GM10266 (cell line): ENCODE measurements at regions not wholly inside any gene's neighbourhood (a gene's known extent, or its start where the extent isn't known, plus 50 kb on each side); places are given as distances from the start of the nearest gene placed in this dataset.

Experiments
- DNase-seq: peaks from one replicate; pipeline ENCODE4 v3.0.0; 2012; ENCODE audit errors: extremely low spot score
- TF ChIP-seq, protein P1 (sequence below): IDR thresholded peaks from 2 replicates; pipeline ENCODE4 v1.5.1; 2012; ENCODE audit warnings: mild to moderate bottlenecking, low read depth; ENCODE audit not compliant: control insufficient read depth, insufficient read depth; ENCODE audit errors: missing control alignments

DNA sequence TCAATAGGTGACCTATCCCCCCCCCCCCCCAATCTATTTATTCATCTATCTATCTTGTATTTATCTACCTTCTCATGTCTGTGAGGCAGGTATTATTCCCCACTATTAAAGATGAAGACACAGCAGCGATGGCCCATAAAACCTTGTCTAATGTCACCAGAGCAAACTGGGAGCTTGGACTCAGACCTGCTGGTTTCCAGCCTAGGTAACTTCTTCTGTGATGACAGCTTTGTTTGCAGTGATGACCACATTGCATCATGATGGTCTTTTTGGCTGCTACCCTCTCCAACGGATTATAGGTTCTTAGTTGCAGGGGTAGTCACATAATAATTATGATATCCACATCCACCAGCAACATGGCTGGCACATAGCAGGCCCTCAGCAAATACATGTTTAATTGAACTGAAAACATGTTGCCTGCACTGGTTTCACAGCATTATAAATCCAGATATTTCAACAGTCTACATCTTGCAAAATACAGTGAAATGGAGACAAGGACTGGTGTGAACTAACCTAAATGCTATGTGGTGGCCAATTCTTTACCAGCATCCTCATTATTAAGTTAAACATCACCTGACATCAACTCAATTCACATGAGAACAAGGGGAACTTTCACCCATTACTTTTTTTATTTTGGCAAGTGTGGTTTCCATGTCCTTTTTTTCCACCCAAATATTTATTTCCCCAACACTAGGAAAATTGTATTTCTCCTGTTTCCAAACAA lies 712.5 kb upstream of the NRSN1 start:
- TF ChIP-seq, protein P1, sequence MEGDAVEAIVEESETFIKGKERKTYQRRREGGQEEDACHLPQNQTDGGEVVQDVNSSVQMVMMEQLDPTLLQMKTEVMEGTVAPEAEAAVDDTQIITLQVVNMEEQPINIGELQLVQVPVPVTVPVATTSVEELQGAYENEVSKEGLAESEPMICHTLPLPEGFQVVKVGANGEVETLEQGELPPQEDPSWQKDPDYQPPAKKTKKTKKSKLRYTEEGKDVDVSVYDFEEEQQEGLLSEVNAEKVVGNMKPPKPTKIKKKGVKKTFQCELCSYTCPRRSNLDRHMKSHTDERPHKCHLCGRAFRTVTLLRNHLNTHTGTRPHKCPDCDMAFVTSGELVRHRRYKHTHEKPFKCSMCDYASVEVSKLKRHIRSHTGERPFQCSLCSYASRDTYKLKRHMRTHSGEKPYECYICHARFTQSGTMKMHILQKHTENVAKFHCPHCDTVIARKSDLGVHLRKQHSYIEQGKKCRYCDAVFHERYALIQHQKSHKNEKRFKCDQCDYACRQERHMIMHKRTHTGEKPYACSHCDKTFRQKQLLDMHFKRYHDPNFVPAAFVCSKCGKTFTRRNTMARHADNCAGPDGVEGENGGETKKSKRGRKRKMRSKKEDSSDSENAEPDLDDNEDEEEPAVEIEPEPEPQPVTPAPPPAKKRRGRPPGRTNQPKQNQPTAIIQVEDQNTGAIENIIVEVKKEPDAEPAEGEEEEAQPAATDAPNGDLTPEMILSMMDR, result no peak
- DNase-seq, result no peak

DNA sequence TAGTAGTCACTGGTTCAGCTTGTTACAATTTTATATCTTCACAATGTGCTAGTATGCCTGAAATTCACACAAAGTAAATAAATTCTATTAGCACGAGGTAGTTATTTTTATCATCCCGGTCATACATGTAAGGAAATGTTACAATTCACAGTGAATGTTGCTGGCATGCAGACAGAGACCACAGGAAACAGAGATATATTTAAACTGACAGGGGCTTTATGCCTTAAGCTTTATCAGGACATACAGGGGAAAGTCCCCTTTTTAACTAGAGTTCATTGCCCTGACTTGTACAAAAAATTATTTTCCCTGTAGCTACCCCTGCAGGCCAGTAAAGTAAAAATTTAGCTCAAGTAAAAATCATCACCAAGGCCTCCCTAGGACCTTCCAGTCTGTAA lies 712.0 kb upstream of the NRSN1 start:
- peak; percentile 6 for DNase-seq
- TF ChIP-seq, protein P1, result peak; percentile 1

DNA sequence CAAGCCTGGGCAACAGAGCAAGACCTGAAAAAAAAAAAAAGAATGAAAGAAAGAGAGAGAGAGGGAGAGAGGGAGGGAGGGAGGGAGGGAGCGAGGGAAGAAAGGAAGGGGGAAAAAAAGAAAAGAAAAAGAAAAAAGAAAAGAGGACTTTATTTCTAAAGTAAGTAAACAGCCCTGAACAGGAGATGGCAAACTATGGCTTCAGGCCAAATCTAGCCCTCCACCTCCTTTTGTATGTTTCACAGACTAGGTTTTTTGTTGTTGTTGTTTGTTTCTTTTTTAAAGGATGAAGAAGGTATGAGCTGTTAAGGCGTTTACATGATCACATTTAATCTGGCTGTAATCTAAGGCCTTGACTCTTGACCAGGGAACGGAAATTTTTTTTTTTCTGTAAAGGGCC lies 711.1 kb upstream of the NRSN1 start:
- TF ChIP-seq, protein P1, result no peak

DNA sequence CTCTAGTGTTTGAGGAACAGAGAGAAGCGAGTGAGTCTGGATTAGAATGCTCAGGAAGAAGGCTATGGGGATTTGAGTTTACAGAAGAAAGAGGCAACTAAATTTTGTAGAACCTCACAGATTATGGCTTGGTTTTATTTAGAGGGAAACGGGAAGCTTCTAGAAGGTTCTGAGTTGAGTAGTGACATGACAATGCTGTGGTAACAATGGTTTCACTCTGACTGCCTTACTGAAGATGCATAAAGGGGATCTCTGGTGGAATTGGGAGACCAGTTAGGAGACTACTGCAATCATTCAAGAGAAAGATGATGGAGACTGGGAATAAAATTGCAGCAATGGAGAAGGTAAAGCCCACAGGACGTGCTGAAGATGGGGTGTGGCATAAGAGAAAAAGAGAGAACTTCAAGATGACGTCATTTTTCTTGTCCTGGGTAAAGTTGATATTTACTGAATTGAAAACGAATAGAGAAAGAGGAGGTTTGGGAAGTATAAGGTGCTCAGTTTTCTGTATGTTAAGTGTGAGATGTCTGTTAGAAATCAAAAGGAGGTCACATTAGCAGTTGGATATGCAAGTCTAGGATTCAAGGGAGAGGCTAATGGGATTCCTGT lies 710.1 kb upstream of the NRSN1 start:
- no peak for DNase-seq
- TF ChIP-seq, protein P1, result no peak

More for the DNA sequence above, 711.1 kb upstream of the NRSN1 start:
- no peak for DNase-seq

DNA sequence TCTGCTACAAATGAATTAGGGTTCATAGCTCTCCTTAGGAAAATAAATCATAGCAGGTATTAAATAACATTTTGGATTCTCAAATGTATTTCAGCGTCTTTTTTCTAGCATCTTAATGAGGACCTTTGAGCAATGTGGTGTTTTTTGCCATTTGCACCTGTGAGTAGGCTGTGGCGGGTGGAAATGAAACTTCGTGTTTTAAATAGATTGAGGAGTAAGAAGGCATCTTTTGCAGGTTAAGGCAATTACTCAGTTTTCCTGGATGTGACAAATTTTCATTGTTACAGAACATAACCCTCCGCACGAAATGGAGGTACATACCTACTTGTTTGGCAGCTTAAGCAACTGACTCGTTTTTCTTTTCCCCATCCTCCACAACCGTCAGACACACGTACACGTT lies 708.9 kb upstream of the NRSN1 start:
- TF ChIP-seq, protein P1, result no peak
- no peak for DNase-seq

DNA sequence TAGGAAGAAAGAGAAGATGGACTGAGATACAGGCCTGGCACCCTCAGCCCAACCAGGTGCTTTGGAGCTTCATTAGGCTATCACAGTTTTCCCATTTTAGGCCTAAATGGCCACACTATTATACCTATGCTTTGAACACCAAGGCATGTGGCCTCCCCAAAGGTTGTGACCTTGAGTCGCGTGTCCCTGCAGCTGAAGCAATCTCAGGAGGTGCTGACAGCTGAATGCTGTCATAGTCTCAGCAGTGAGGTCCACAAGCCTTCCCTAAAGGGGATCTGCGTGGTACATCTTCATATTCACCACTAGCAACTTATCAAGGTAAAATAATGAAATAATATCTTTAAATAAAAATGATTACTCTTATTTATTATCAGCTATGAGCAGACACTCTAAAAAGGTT lies 707.9 kb upstream of the NRSN1 start:
- TF ChIP-seq, protein P1, result no peak
- DNase-seq, result no peak

DNA sequence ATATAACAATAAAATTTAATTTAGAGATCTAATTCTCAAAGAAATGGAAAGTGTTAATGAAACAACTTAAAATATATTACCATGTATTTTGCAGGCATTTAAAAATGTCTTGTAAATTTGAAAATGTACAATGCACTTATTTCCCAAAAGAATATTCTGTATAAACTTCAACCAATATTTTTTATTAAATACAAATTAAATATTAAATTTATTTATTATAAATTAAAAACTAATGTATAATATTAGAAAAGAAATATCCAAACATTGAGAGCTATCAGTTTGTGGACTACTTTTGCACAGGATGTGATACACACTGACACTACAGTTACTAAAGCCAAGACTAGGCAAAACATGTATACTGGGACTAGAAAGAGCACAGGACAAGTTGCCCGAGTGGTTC lies 707.0 kb upstream of the NRSN1 start:
- TF ChIP-seq, protein P1, result no peak
- DNase-seq, result no peak
